Bone marrow (tissue), 2 donors: ENCODE measurements at regions not wholly inside any gene's neighbourhood (a gene's known extent, or its start where the extent isn't known, plus 50 kb on each side); places are given as distances from the start of the nearest gene placed in this dataset.
"Not testable (repeated sequence)": the region's sequence is repeated elsewhere in the genome, so short reads cannot be mapped to it uniquely, and the experiment has no call there.

ENCODE experiments used
- DNase-seq, 2 donors: peaks; one replicate each; lab custom pipeline; 2025; lab: John Stamatoyannopoulos, UW

GRCh38 chr6:18595774-18596530 is 208.8 kb downstream of the RNF144B start:
- DNase-seq: no peak

GRCh38 chr6:18596531-18596835 is 209.3 kb downstream of the RNF144B start:
- DNase-seq: no peak

- no peak for DNase-seq
Measured at GRCh38 chr6:18598551-18599264, 211.6 kb downstream of the RNF144B start.

GRCh38 chr6:18600255-18600654 is 213.1 kb downstream of the RNF144B start:
- DNase-seq: no peak

- no peak for DNase-seq
Measured at GRCh38 chr6:18601516-18602020, 214.4 kb downstream of the RNF144B start.

GRCh38 chr6:18602931-18603330 is 215.8 kb downstream of the RNF144B start:
- no peak for DNase-seq

GRCh38 chr6:18603361-18603760 is 216.2 kb downstream of the RNF144B start:
- no peak for DNase-seq

GRCh38 chr6:18605841-18606240 is 218.7 kb downstream of the RNF144B start:
- DNase-seq: no peak

GRCh38 chr6:18609715-18610114 is 222.6 kb downstream of the RNF144B start:
- no peak for DNase-seq

- DNase-seq: no peak
Measured at GRCh38 chr6:18613319-18613925, 226.3 kb downstream of the RNF144B start.

GRCh38 chr6:18629571-18629970 is 242.4 kb downstream of the RNF144B start:
- no peak for DNase-seq

- DNase-seq: no peak
Measured at GRCh38 chr6:18632670-18633410, 245.7 kb downstream of the RNF144B start.

- no peak for DNase-seq
Measured at GRCh38 chr6:18634912-18635311, 247.8 kb downstream of the RNF144B start.

GRCh38 chr6:18640134-18640533 is 253.0 kb downstream of the RNF144B start:
- no peak for DNase-seq

GRCh38 chr6:18640754-18641153 is 253.6 kb downstream of the RNF144B start:
- DNase-seq: no peak

- no peak for DNase-seq
Measured at GRCh38 chr6:18654821-18655220, 267.7 kb downstream of the RNF144B start.

GRCh38 chr6:18656506-18656905 is 269.4 kb downstream of the RNF144B start:
- no peak for DNase-seq

- not testable (repeated sequence) for DNase-seq
Measured at GRCh38 chr6:18659994-18660393, 272.8 kb downstream of the RNF144B start.

- no peak for DNase-seq
Measured at GRCh38 chr6:18663011-18663410, 275.9 kb downstream of the RNF144B start.

- DNase-seq: no peak
Measured at GRCh38 chr6:18664401-18664800, 277.3 kb downstream of the RNF144B start.

- no peak for DNase-seq
Measured at GRCh38 chr6:18667612-18668011, 280.5 kb downstream of the RNF144B start.

GRCh38 chr6:18668994-18669393 is 281.8 kb downstream of the RNF144B start:
- DNase-seq: no peak
